IPS-15b (cell line): ENCODE measurements at regions not wholly inside any gene's neighbourhood (a gene's known extent, or its start where the extent isn't known, plus 50 kb on each side); places are given as distances from the start of the nearest gene placed in this dataset.

Experiments used
- H3K27me3 ChIP-seq: one replicate; pipeline ENCODE4 v1.6.1; 2013; ENCODE audit warnings: low read length; ENCODE audit not compliant: control insufficient read depth, insufficient read depth
- H3K36me3 ChIP-seq: one replicate; pipeline ENCODE4 v1.6.1; 2013; ENCODE audit warnings: low read length; ENCODE audit not compliant: control insufficient read depth, insufficient read depth
- H3K4me1 ChIP-seq: one replicate; pipeline ENCODE4 v1.6.1; 2013; ENCODE audit warnings: mild to moderate bottlenecking, low read length; ENCODE audit not compliant: control insufficient read depth, insufficient read depth
- H3K4me3 ChIP-seq: one replicate; pipeline ENCODE4 v1.5.1; 2013; ENCODE audit warnings: low read depth, low read length
- H3K9ac ChIP-seq: one replicate; pipeline ENCODE4 v1.6.1; 2013; ENCODE audit warnings: low read depth, mild to moderate bottlenecking, low read length
- H3K9me3 ChIP-seq: one replicate; pipeline ENCODE4 v1.6.1; 2013; ENCODE audit warnings: mild to moderate bottlenecking, low read length; ENCODE audit not compliant: control insufficient read depth, insufficient read depth

DNA sequence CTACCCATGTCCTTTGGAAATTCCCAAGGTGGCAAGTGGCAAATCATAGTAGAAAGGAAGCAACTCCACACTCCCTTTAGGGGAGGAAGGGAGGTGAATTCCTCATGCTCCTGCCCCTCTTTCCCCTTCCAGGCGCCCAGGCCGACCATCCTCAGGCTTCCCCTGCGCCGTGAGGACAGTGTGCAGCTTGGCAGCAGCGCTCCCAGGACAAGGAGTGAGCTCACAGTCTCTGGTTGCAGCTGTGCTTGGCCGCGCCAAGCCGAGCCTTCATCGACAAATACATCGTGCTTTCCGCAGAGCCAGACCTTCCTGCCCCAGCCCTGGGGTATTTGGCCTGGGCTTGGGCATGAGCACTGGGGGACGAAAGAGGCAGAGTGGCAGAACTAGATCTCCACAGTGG, 112.6 kb downstream of the ENGASE start:
- H3K9ac ChIP-seq: no peak overlapping the region
- no peaks in the 10 kb centered on the region for H3K9me3 ChIP-seq
- peaks cover 7% of the 10 kb centered on the region for H3K4me1 ChIP-seq
- no peak overlapping the region for H3K4me3 ChIP-seq
- H3K27me3 ChIP-seq: peaks cover 20% of the 10 kb centered on the region
- H3K36me3 ChIP-seq: no peaks in the 10 kb centered on the region

DNA sequence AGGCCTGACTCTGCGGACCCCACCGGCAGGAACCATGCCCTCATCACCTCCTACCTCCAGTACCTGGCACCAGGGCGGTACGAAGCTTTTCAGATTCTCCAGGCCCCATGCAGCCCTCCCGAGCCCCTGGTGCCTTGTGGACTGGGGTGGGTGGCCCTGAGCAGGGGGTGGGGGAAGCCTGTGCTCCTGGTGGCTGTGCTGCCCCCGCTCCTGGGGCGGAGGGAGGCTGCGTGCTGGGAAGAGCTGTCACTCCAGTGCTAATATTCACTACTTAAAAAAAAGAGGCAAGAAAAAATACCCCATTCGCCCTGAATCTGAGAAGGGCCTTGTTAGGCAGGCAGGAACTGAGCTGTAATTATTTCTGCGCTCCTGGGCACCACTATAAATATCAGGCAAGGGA, 111.8 kb downstream of the ENGASE start:
- Histone ChIP-seq H3K4me1 (peaks cover 3% of the 10 kb centered on the region), H3K27me3 (peaks cover 22% of the 10 kb centered on the region), H3K4me3 (no peak overlapping the region), H3K9me3 (no peaks in the 10 kb centered on the region), H3K36me3 (no peaks in the 10 kb centered on the region), H3K9ac (no peak overlapping the region)

DNA sequence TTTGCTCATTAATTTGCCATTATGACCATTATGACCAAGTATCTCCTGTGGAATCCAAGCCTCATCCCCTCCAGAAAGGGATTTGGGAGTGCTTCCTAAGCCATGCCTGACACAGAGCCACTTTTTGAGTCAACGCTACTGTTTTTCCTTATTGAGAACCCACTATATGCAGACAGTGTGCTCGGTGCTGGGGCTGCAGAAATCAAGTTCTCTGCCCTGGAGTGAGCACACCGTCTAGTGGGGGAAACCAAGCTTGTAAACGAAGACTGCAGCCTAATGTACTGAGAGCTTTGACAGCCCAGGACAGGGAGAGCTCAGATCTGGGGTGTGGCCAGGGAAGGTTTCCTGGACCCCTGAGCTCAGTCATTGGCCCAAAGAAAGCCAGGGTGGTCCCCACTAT, 111.0 kb downstream of the ENGASE start:
- Histone ChIP-seq H3K9me3 (no peaks in the 10 kb centered on the region), H3K27me3 (peaks cover 18% of the 10 kb centered on the region), H3K4me3 (no peak overlapping the region), H3K4me1 (peaks cover 3% of the 10 kb centered on the region), H3K9ac (no peak overlapping the region), H3K36me3 (no peaks in the 10 kb centered on the region)

DNA sequence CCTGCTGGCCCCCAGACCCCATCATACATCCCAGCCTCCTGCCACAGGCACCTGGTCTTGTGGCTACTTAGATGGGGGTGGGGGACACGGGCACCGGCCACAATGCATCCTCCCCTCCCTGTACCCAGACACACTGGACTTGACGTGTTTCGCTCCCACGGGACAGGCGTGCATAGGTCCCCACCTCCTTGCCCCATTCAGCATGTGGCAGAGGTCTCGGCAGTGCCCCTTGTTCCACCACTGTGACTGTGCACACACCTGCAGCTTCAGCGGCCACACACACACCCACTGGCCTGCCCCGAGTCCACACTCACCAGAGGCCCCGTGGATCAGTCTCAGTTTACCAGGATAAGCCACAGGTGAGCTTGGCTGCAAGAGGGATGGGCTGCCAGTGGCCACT, 109.6 kb downstream of the ENGASE start:
- H3K4me1 ChIP-seq: peaks cover 3% of the 10 kb centered on the region
- no peaks in the 10 kb centered on the region for H3K36me3 ChIP-seq
- H3K9ac ChIP-seq: no peak overlapping the region
- H3K4me3 ChIP-seq: peak overlapping the region; percentile 67
- no peaks in the 10 kb centered on the region for H3K9me3 ChIP-seq
- peaks cover 18% of the 10 kb centered on the region for H3K27me3 ChIP-seq

DNA sequence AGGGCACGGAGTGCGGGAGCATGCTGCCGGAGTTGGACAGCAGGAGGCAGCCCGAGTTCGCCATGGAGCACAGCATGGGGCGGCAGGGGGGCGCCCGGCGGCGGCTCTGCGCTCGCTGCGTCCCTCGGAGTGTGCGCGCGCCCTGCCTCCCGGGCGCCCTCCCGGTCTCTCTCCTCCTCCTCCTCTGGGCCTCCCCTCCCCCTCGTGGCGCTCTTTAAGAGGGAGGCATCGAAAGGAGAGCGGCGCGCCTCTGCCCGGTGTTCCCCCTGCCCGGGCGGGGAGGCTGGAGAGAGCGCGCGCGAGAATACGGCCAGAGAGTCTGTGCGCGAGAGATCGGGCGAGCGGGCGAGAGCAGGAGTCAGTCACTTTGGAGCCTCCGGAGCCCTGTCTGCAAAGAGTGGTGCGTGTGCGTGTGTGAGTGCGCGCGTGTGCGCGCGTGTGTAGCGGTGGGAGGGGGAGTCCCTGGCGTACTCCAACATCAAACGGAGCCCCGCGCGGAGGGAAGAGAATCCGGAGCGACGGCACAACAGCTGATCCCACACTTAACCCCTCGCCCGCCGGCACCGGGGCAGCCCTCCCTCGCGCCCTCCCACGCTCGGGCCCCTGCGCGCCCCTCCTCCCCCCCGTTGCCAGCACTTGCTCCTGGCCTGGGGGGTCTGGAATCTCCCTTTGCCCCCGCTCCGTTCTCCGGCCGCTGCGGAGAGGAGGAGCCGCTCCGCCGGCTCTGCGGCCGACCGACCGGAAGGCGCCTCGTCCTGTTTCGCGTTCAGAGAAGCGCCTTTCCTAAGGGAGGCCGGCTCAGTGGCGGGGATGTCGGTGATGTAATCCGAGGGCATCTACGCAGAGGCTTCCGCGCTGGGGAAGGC, 108.9 kb downstream of the ENGASE start:
- Histone ChIP-seq H3K27me3 (peaks cover 18% of the 10 kb centered on the region), H3K4me1 (peaks cover 3% of the 10 kb centered on the region), H3K9ac (peak overlapping the region; percentile 16), H3K9me3 (no peaks in the 10 kb centered on the region), H3K4me3 (peak overlapping the region; percentile 67), H3K36me3 (no peaks in the 10 kb centered on the region)

DNA sequence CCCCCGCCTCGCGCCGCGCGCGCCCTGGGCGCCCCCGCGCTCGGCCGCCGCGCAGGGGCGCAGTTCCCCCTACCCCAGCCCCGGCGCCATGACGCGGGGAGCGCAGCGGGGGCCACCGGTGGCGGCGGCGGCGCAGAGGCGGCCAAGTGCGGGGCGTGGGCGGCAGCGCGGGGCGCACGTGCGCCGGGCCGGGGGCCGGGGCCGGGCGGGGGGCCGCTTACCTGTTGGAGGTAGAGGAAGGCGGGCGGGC, 108.3 kb downstream of the ENGASE start:
- peak overlapping the region; percentile 67 for H3K4me3 ChIP-seq
- peaks cover 18% of the 10 kb centered on the region for H3K27me3 ChIP-seq
- no peak overlapping the region for H3K9ac ChIP-seq

DNA sequence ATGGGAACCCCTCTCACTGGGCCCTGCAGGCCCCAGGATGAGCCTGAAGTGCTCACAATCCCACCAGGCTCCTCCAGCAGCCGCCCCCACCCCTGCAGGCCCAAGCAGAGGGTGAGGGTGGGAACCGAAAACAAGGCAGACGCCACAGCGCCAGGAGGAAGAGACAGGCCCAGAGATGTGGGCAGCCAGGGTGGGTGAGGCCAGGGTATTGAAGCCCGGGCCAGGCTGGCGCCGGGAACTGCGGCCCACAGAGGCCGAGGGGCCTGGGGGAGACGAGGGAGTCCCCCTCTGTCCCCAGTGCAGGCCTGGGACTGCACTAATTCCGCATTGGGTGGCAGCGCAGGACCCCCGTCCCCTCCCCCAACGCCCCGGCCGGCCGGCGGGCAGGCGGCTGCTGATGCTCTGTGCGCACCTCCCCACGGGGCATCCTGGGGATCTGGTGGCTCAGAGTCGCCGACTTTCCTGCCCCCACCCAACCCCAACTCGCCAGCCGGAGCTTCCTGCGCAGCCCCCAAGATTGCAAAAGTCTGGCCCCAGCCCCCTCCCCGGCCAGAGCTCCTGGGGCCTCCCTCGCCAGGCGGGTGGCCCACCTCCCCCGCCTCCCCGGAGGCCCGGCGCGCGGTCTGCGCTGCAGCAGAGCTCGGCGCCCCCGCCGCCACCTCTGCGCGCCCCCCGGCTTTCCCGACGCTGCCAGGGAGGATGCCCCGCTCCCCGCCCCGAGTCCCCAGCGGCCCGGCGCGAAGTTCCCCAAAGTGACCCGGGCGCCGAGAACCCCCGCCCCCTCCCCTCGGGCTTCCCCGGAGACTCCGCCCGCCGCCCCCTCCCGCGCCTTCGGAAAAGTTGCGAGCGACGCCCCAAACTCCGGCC, 107.8 kb downstream of the ENGASE start:
- H3K9ac ChIP-seq: no peak overlapping the region
- H3K4me1 ChIP-seq: no peaks in the 10 kb centered on the region
- H3K36me3 ChIP-seq: no peaks in the 10 kb centered on the region
- no peak overlapping the region for H3K4me3 ChIP-seq
- H3K9me3 ChIP-seq: no peaks in the 10 kb centered on the region
- H3K27me3 ChIP-seq: peaks cover 18% of the 10 kb centered on the region

More for the DNA sequence above, 108.3 kb downstream of the ENGASE start:
- Histone ChIP-seq H3K36me3 (no peaks in the 10 kb centered on the region), H3K9me3 (no peaks in the 10 kb centered on the region), H3K4me1 (no peaks in the 10 kb centered on the region)

DNA sequence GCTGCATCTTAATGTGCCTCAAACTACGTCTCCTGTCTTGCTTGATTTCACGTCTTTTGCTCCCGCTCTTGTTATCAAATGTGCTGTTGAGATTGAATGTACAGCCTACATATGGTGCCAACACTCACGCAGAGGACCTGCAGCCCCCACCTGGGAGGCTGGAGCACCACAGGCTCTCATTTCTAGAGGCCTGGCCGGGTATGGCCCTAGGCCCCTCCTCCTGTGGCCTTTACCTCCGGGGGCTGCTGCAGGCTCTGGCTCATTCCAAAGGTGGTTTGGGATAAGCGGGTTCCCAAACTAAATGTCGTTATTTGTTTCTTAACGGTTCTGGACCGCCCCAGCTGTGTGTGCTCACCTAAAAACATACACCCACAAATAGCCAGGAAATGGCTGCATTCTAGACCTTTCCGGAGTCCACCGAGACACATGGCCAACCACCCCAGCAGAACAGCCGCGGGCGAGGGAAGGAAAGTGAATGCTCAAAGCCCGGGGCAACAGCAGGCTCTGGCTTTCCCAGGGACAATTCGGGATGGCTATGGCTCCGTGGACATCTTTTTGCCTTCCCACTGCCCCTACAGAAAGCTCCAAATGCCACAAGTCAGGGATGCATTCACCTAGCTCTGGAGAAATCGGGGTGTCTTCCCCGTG, 105.9 kb downstream of the ENGASE start:
- H3K9ac ChIP-seq: no peak overlapping the region
- H3K4me1 ChIP-seq: no peaks in the 10 kb centered on the region
- H3K27me3 ChIP-seq: peaks cover 18% of the 10 kb centered on the region
- H3K4me3 ChIP-seq: no peak overlapping the region
- no peaks in the 10 kb centered on the region for H3K36me3 ChIP-seq
- no peaks in the 10 kb centered on the region for H3K9me3 ChIP-seq

DNA sequence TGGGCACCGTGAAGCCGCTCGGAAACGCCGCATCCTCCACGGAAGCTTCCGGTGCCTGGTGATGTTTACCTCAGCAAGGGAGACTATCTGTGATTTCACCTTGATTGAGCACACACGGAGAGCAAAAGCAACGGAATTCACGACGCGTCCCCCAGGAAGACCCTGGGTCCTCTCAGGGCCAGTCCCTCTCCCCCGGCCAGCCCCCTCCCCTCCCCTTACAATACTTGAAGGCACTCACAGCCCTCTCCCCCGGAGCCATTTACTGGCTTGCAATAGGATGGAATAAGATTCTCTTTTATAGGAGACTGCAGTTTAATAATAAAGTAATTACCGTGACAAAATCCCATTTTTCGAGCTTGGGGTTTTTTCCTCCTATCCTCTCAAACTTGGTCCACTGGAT, 104.7 kb downstream of the ENGASE start:
- Histone ChIP-seq H3K9ac (no peak overlapping the region), H3K36me3 (no peaks in the 10 kb centered on the region), H3K4me1 (no peaks in the 10 kb centered on the region), H3K27me3 (peaks cover 7% of the 10 kb centered on the region), H3K4me3 (no peak overlapping the region), H3K9me3 (no peaks in the 10 kb centered on the region)

DNA sequence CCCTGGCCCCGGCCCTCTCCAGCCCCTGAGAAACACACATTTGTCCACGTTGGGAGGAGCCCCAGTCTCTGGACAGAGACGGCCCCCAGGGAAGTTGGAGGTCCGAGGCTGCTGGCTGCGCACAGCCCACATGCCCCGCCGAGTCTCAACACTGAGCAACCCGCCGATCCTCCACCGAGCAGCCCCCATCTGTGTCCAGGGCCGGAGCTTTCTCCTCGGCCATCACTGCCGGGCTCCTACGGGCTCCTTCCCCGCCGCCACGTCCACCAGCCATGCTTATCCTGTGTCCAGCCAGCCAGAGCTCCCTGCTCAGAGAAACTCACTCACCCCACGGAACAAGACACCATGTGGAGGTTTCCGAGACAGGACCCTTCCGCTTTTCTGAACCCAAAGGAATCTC, 103.3 kb downstream of the ENGASE start:
- no peak overlapping the region for H3K9ac ChIP-seq

DNA sequence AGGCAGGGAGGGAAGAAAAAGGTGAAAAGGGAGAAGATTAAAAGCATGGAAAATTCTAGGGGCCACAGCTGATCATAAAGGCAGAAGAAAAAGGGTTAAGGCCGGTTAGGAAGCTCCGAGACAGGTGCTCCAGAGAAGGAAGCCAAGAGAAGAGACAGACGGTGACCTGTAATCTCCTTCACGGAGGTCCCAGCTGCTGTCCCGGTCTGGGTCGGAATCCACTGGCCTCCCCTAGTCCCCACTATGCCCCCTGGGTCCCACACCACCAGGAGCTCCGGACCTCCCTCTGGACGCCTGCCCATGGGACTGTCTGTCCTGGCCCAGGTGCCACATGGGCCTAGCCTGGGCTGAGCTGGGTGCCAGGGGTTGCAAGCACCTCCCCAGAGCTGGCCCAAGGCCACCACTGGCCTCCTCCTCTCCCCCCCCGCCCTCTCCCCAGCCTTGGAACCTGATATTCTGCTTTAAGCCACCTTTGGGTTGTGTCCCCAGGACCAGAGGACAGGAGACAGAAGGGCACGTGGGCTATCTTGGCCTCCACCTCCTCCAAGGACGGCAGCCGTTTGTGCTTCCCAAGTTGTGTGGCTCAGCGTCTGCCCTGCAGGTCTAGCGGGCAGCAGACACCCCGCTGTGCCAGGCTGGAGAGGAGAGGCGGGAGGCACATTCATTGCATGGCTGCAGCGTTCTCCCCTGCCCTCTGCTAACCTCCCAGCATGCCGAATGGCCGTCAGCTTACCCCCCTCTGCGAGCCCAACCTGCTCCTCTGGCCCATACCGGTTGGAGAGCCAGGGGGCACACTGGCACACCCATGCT, 102.4 kb downstream of the ENGASE start:
- Histone ChIP-seq H3K9me3 (no peaks in the 10 kb centered on the region), H3K4me1 (no peaks in the 10 kb centered on the region), H3K9ac (no peak overlapping the region), H3K4me3 (no peak overlapping the region), H3K36me3 (no peaks in the 10 kb centered on the region), H3K27me3 (peaks cover 1% of the 10 kb centered on the region)

More for the DNA sequence above, 103.3 kb downstream of the ENGASE start:
- Histone ChIP-seq H3K36me3 (no peaks in the 10 kb centered on the region), H3K4me1 (no peaks in the 10 kb centered on the region), H3K9me3 (no peaks in the 10 kb centered on the region), H3K27me3 (peaks cover 3% of the 10 kb centered on the region), H3K4me3 (no peak overlapping the region)
